Erythroblast (primary cell): ENCODE measurements at regions not wholly inside any gene's neighbourhood (a gene's known extent, or its start where the extent isn't known, plus 50 kb on each side); places are given as distances from the start of the nearest gene placed in this dataset.

Experiments
- DNase-seq, 2 experiments: peaks; one replicate each; lab custom pipeline; 2025; lab: John Stamatoyannopoulos, UW
- GATA1 ChIP-seq: IDR thresholded peaks from 2 replicates; pipeline ENCODE4 v1.6.1; 2011; ENCODE audit warnings: low read depth, mild to moderate bottlenecking, control low read depth, low read length, moderate library complexity
- POLR2A ChIP-seq: IDR thresholded peaks from 2 replicates; pipeline ENCODE4 v1.6.1; 2011; ENCODE audit warnings: mild to moderate bottlenecking, low read length

DNA sequence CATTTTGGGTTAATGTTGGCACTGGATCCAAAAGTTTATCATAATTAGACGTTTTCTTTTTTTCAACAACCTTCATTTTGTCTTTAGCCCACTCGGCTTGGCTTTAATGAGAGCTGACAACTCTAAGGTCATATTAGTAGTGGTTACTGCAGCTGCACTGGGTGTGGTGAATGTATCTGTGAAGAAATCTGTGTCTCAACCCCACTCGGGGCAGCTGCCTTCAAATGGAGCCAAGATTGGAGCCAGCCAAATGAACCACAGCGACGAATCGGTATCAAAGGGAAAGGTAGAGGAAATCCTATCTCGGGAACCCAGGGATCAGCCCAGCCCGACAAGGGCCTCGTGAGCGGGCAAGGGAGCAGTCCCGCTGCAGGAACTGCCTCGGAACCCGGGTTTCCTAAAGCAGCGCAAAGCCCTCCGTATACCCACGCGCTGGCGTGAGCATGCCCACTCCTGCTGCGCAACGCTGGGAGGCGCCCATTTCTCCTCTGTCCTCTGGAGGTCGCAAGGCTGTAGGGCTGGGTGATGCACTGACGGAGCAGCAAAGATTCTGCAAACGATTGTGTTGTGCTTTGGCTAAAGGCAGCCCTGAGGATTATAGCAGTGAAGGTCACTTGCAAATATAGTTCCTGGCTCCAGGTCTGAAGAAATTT lies 98.7 kb upstream of the MBL2 start:
- no peak for DNase-seq
- TF ChIP-seq GATA1 (no peak), POLR2A (no peak)

DNA sequence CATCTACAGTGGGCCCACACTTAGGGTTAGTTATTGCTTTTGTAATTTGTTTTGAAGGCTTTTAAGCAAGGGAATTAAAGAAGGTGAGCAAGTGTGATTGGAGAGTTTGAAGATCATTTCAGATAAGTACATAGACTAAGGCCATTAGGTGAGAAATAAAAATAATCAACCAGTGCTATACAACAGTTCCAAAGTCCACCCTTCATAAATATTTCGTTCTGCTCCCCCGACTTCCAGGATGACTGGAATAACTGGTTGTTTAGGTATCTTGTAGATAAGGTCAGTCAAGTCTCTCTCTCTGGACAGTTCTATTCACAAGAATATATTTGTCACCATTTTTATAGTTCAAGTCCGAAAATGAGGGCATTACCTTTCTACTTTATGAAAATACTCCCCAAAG lies 98.0 kb upstream of the MBL2 start:
- no peak for DNase-seq
- TF ChIP-seq POLR2A, result no peak
- no peak for TF ChIP-seq GATA1

DNA sequence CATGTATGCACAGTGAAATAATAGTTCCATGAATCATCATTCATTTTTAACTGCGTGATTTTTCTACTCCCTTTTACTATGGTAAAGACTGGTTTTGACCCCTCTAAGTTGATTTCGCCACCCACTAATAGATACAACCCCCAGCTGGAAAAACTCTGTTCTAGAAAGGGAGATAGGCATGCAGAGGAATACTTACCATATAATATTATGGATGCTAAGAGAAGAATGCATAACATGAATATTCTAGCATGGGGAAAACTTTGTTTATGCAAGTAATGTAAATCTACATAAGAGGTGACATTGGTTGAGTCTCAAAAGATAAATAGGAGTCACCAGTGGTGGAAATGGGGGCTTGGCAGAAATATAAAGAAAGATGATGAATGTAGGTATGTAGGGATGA lies 97.3 kb upstream of the MBL2 start:
- DNase-seq, result no peak
- TF ChIP-seq GATA1 (no peak), POLR2A (no peak)

DNA sequence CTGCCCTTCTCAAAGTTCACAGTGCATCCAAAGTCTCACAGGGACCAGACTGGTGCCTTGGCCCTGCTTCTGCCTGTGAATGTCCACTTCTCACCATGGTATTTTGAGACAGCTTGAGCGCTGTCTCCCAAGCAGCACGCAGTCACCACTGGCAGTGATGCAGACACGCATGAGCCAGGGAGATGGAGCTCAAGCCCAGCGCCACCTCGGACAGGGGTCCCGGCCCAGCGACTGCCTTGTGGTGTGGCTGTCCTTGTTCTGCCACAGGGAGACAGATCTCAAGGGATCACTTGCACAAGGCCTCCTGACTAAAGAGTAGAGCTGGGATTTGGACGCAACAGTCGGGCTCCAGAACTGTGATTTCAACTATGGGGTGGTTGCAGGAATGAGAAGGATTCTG lies 92.6 kb upstream of the MBL2 start:
- no peak for DNase-seq
- TF ChIP-seq GATA1, result no peak
- TF ChIP-seq POLR2A, result no peak

DNA sequence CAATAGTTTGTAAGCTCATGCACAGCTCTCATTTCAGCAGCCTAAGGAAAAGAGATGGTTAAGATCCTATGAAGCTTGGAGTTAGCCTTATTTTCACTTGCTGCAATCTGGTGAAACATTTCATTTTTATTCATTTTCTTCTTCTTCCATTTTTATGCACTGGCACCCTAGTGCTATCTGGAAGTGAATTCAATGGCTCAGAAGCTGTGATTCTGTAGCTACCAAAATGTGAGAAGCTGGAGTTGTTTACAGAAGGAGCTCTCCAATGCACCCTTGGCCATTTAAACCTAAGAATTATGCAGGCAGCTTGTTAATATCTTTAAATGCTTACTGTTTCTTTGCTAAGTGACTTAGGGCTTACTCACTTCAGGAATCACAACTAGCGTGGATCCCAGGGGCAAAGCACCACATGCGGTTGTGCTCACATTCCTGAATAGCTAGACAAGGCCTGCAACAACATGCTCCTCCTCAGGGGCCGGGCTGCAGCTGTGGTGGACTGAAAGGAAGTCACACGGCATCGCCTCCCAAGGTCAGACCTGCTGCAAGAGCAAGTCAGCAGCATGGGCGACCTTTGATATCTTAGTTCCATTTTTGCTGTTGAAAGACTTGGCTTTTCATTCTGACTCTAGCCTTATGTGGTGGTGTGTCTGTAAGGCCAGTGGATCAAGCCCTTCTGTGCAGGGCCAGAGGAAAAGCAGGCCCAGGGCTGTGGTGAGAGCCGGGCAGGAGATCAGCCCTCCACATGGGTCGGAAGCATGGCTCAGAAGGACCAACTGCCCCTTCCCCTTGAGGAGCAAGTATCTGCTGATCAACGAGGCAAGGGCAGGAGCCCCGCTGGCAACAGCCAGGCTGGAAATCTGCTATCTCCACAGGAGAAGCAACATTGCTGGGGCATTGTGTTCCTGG lies 91.9 kb upstream of the MBL2 start:
- TF ChIP-seq GATA1 (no peak), POLR2A (no peak)
- no peak for DNase-seq

DNA sequence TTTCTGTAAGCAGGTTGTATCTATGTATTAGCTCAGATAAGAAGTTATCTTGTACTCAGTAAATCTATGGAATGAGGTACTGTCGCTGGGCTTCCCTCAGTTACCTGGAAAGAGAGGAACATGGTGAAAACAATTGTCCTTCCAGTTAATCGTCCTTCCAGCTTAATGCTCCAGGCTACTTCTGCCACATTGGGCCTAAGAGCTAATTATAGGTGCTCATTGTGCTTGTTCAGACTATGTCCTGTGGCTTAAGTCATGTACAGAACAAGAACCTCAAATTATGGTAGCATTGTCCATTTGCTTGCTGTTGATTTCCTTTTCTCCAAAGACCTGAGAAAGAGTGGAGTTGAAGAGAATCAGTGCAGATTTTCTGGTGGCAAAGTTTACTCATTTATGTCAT lies 86.1 kb upstream of the MBL2 start:
- no peak for DNase-seq
- TF ChIP-seq GATA1 (no peak), POLR2A (no peak)

DNA sequence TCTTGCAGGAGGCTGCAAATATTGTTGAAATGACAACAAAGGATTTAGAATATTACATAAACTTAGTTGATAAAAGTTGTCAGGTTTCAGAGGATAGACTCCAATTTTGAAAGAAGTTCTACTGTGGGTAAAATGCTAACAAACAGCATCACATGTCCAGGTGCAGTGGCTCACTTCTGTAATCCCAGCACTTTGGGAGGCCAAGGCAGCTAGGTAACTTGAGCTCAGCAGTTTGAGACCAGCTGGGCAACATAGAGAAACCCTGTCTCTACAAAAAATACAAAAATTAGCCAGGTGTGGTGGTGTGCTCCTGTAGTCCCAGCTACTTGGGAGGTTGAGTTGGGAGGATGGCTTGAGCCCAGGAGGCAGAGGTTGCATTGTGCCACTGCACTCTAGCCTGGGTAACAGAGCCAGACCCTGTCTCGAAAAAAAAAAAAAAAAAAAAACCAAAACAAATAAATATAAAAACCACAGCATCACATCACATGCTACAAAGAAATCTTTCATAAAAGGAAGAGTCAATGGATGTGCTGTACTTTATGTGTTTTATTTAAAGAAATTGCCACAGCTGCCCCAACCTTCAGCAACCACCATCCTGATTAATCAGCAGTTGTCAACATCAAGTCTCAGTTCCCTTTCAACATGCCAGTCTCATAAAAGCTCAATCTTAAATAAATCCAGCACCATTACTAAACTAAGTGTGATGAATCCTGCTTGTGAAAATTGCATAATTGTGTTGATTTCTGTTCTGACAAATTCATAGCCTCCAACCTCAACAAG lies 83.2 kb upstream of the MBL2 start:
- no peak for TF ChIP-seq POLR2A
- DNase-seq, result no peak

DNA sequence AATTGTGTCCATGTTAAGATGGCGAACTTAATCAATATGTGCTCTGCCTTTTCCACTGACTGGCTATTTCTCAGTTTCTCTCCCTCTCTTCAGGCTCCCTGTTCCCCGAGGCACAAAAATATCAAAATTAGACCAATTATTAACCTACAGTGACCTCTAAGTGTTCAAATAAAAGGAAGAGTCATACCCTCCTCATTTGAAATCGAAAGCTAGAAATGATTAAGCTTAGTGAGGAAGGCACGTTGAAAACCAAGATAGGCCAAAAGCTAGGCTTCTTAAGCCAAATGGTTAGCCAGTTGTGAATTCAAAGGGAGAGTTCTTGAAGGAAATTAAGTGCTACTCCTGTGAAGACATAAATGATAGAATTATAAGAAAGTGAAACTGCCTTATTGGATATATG lies 81.1 kb upstream of the MBL2 start:
- DNase-seq, result no peak
- TF ChIP-seq POLR2A (no peak), GATA1 (no peak)

DNA sequence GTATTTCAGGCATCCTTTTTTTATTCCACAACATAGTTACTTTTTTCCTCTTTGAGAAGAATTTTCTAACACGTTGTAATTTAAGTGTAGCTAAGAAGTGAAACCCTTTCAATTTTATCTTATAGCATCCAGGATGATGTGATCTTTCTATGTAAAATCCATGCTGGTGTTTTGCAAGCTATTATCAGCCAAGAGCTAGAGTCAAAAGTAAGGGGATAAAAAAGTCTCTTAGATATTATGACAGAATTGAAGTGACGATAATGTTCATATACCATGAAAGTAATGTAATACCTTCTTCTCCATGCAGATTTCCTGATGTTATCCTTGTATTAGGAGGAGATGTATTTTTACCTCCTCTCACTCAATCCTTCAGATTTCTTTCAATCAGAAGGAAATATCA lies 64.2 kb upstream of the MBL2 start:
- TF ChIP-seq GATA1, result no peak
- no peak for TF ChIP-seq POLR2A
- DNase-seq, result no peak
